TTC549 (cell line): ENCODE measurements at regions not wholly inside any gene's neighbourhood (a gene's known extent, or its start where the extent isn't known, plus 50 kb on each side); places are given as distances from the start of the nearest gene placed in this dataset.
"Not testable (repeated sequence)": the region's sequence is repeated elsewhere in the genome, so short reads cannot be mapped to it uniquely, and the experiment has no call there.

Source experiments
- FAIRE-seq: peaks from 2 replicates; lab custom pipeline; 2012; peaks lifted over from hg19 to GRCh38; lab: Jason Lieb, UNC

- no peak for FAIRE-seq
These were observed 181.8 kb downstream of the AKAIN1 start for GRCh38 chr18:5015213-5015612.

GRCh38 chr18:5004031-5004820, 192.8 kb downstream of the AKAIN1 start:
- FAIRE-seq: not testable (repeated sequence)

GRCh38 chr18:4994710-4995109, 202.3 kb downstream of the AKAIN1 start:
- FAIRE-seq: no peak

DNA sequence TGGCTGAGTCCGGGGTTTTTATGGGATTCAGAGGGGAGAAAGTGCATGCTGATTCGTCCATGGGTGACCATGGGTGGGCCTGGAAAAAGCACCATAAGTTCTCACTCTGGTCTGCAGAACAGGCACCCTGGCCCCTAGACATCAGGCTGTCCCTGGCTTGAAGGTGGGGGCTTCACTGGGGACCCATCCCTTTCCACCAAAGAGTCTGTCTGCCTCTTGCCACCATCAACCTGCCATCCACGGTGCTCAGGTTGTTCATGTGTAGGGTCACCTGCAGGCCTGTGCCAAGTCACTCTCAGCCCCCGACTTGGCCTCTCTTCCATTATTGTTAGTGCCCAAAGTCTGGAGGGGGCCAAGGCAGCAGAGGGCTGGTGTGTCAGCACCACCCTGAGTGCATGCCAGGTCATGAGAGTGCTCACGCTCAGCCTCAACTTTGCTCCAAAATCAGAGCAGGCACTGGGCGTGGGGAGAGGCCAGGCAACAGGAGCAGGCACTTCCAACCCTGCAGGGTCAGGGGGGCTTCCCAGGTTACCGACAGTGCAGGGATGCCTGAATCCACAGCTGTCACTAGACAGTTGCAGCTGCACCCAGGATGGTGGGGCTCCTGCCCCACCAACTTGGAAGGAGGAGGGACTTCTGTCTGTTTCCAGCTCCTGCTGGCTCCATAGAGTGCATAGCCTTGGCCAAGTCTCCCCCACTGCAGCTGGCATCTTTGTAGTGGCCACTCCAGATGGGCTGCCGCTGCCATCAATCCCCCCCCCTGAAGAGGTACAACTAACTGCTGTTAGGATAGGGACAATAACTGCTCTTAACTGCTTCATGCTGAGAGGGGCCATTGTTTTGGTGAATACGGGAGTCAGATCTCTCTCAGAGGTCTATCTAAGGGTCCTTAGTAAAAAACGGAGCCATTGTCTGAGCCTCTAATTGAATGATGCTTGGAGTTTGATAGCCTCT, 209.3 kb downstream of the AKAIN1 start:
- no peak for FAIRE-seq

DNA sequence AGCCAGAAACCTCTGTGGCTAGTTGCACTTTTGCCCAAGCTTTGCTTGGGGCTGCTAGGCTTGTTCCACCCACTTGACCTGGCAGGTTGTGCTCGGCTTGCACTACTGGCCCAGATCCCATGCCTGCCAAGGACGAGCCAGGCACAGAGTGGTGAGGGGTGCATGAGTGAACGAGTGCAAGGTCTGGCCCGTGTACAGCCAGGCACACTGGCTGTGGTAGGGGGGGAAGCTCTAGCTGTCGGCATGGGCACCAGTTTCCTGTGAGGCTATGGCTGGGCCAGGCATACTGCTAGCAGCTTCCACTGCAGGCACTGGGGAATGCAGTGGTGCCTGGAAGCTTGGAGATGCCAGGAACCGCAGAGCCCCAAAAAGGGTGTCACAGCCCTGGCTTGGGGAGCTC, 210.4 kb downstream of the AKAIN1 start:
- FAIRE-seq: no peak

GRCh38 chr18:4986066-4986465, 211.0 kb downstream of the AKAIN1 start:
- no peak for FAIRE-seq

- FAIRE-seq: no peak
These were observed 235.7 kb downstream of the AKAIN1 start for GRCh38 chr18:4961121-4961909.

DNA sequence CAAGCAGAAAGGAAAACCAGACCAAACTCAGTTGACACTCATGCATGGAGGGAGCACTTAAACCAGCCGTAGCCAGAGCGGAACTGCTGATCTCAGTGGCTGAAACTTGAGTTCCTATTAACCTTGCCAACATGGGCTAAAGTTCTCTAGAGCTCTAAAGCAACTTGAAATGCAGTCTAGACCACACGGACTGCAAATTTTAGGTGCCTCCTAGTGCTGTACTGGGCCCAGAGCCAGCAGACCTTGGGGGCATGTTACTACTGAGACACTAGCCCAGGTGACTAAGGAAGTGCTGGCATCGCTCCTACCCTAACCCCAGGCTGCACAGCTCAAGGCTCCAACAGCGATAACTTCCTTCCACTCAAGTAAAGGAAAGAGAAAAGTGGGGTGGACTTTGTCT, 236.5 kb downstream of the AKAIN1 start:
- FAIRE-seq: no peak

GRCh38 chr18:4931209-4931608, 265.8 kb downstream of the AKAIN1 start:
- FAIRE-seq: no peak

- FAIRE-seq: no peak
These were observed 275.5 kb downstream of the AKAIN1 start for GRCh38 chr18:4921548-4921947.

GRCh38 chr18:4917509-4917908, 279.5 kb downstream of the AKAIN1 start:
- not testable (repeated sequence) for FAIRE-seq

DNA sequence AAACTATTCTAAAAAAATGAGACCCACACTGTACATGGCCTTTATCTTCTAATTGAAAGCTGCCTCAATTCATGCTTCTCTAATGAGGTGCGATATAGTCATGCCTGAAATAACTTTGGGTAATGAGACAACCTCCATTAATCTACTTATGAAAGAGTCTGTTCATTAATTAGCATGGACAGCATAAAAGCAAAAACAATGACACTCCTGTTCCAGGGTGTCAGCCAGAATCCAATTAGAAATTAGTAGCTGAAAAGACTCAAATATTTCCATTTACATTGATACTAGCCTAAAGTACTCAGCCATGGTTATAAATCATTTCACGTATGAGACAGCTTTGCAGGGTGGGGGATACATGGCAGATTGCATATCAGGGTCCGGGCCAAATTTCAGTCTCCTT, 288.7 kb downstream of the AKAIN1 start:
- FAIRE-seq: no peak

GRCh38 chr18:4906856-4907255, 290.2 kb downstream of the AKAIN1 start:
- FAIRE-seq: no peak

DNA sequence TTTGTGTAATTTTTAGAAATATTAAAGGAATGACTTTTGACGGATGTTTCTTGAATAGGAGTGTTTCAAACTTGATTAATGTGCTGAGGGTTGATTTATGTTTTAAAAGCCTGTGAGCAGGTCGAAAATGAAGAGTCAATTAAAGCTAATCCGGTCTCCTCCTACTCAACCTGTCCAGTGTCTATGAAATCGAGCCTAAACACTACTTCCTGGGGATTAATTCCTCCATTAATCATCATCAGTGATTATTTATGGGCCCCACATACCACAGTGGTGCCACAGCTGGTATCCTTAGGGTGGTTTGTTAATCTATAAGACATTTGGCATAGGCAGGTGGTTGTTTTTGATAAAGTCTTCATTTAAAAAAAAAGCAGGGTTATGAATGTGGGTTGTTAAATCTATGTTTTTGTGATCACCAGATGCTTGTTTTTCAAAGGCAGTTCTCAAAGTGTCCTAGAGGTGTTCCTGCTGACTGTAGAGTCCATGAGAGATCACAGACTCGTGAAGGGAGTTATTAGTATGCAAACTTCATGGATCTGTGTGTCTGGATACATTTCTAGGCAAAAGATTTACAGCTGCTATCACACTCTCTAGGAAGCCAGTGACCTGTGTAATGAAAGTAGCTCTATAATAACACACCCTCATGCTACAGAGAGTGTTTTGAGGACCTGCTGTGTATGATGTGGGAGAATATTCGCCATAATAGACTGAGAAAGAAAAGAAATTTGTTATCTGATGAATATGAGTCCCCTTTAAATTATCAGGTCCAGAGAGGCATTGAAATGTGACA, 308.6 kb downstream of the AKAIN1 start:
- no peak for FAIRE-seq

DNA sequence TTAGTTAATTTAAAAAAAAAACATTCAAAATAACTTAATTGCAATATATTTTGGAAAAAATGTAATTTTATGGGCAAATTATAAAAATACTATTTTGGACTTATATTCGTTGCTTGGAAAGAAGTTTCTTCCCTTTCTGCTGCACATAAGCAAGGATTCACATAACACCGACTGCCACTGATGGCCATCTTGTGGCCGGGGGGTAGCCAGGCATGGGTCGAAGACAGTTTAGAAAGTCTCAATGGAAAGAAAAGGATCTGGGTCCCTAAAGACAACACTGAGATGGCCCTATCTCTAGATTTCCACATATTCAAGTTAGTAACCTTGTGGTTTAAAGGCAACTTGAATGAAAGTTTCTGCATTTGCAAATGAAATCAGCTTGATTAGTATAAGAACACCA, 318.6 kb downstream of the AKAIN1 start:
- FAIRE-seq: no peak

DNA sequence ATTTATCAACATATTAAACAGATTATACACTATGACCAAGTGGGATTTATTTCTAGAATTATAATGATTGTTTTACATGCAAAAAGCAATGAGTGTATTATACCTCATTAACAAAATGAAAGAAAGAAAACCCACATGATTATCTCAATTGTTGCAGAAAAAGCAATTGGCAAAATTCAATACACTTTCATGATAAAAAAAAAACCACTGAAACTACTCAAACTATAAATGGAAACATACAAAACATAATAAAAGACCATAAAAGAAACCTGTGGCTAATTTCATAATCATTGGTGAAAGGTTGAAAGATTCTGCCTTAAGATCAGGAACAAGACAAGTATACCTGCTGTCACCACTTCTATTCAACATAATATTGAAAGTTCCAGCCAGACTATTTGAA, 325.9 kb downstream of the AKAIN1 start:
- FAIRE-seq: no peak

GRCh38 chr18:4870177-4870773, 326.8 kb downstream of the AKAIN1 start:
- no peak for FAIRE-seq

GRCh38 chr18:4869155-4869554, 327.9 kb downstream of the AKAIN1 start:
- FAIRE-seq: no peak

- FAIRE-seq: no peak
These were observed 338.5 kb downstream of the AKAIN1 start for GRCh38 chr18:4858379-4859127.

DNA sequence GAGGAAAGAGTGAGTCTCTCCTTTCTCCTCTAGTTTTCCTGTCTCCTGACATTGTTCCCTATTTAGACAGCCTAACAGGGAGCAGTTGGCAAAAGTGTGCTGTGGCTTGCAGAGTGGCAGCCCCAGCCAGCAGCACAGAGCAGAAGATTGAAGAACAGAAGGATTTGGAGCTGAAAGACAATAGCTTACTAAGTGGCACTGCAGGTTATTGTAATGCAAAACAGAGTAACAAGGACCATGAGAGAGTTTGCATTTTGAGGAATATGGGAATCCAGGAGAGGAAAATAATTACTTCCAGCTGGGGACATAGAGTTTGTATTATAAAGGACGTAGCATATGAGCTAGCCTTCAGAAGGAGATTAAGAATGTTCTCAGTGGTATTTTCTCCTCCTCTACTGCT, 342.4 kb downstream of the AKAIN1 start:
- FAIRE-seq: no peak
